HG02885 (cell line): ENCODE measurements at regions not wholly inside any gene's neighbourhood (a gene's known extent, or its start where the extent isn't known, plus 50 kb on each side); places are given as distances from the start of the nearest gene placed in this dataset.

ENCODE experiments used
- ATAC-seq: cut with Tn5 transposase; IDR thresholded peaks from one replicate; pipeline ENCODE4 v1.9.1; 2021; ENCODE audit warnings: mild to moderate bottlenecking; ENCODE audit not compliant: unreplicated experiment, poor library complexity

GRCh38 chr14:85248881-85249635 is 280.9 kb upstream of the FLRT2 start:
- no peak for ATAC-seq

- no peak for ATAC-seq
Observed at GRCh38 chr14:85250414-85251189, 279.3 kb upstream of the FLRT2 start.

DNA sequence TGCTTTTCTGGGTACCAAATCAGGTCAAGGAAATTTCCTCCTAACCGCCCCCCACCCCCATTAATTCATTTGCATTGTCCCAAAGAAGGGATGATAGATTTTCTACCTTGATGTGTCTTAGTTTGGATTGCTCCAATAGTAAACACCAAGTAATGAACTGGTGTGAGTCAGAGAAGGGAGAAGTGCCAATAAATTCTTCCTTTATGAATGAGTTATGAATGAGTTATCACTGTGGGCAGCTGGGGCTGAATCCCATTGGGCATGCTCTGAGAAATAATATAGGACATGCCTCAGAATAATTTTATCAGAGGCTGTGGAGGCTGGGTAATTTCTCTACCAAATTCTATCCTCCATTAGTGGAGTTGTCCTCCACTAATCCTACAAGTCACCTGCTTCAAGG is 277.9 kb upstream of the FLRT2 start:
- no peak for ATAC-seq

GRCh38 chr14:85254711-85255110 is 275.2 kb upstream of the FLRT2 start:
- ATAC-seq: no peak

DNA sequence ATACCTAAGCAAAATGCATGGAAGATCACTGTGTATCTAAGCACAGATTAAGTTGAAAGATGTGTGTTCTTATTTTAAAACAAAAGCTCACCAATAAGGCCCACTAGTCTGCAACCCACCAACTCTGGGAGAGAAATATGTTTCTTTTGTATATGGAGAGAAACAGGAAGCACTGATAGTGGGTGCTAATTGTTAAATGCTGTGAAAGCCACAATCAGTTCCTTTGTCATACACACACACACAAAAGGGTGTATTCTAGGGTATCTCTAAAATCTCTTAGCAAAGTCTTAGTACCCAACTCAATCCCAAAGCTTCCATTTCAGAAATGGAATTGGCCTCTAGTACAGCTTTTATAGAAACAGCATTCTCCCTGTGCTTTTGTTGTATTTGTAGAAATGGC is 272.7 kb upstream of the FLRT2 start:
- ATAC-seq: no peak

DNA sequence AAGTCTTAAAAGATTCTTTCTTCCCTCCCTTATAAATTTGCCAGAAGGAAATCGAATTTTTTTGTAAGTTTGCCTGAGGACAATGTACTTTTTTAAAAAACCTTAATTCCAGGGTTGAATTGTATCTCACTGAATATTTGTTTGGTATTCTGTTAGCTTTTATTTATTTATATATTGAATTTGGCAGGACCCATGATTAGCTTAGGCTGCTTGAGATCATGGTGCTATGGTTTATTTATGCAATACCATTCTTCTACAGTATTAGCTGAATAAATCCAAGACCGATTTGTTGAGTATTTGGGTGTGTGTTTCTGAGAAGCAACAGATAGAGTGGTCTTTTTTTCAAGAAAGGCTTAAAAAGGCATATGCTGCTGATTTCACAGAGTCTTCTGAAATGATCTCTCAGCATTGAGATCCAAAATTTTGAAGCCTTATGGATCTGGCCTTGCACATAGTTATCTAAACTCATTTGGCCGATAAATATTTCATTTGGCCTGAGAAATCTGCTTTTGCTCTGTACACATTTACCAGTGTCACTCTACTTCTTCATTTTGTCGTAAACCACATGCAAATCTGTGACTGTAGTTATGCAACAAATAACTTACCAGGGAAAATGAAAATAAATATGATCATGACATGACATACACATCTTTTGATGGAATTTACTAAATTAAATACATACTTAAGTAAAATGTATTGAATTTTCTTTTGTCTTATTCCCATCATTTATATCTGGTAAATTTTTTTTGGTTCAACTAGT is 265.8 kb upstream of the FLRT2 start:
- no peak for ATAC-seq

DNA sequence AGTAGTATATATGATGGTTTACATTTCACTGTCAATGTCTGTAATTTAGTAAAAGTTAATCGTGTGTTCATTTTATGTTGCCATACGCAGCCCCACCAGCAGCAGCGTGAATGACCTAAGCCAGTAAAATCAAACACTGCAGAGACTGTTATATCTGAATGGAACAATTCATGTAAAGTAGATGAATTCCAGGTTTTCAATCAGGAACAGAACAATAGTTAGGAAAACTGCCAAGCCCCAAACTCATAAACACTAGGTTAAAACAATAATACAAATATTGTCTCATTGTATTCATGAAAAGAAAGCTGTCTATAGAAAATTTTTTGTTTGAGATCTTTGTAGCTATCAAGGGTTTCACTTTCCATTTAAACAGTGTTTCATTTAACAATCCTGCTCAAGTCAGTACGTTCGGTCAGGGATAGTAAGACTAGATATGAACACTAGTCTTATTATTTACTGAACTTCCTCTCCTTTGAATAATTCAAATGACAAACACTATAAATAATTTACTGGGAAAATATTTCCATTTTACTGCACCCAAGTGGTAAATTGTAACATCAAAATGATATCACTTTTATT is 256.8 kb upstream of the FLRT2 start:
- ATAC-seq: no peak

DNA sequence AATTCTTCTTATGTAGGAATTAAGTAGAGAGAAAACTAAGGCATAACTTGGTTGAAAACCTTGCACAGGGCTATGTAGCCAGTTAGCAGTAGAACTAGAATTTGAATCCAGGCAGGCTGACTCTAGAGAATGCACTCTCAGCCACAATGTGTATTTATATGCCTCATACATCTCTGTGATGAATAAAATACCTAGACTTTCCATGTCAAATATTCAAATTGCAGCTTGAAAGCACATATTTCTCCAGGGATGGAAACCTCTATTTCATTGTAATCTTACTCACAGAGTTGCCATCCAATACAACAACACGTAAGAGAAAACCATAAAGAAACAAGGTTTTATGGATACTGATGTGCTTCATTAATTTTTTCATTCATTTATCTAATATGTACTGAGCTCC is 256.0 kb upstream of the FLRT2 start:
- no peak for ATAC-seq

DNA sequence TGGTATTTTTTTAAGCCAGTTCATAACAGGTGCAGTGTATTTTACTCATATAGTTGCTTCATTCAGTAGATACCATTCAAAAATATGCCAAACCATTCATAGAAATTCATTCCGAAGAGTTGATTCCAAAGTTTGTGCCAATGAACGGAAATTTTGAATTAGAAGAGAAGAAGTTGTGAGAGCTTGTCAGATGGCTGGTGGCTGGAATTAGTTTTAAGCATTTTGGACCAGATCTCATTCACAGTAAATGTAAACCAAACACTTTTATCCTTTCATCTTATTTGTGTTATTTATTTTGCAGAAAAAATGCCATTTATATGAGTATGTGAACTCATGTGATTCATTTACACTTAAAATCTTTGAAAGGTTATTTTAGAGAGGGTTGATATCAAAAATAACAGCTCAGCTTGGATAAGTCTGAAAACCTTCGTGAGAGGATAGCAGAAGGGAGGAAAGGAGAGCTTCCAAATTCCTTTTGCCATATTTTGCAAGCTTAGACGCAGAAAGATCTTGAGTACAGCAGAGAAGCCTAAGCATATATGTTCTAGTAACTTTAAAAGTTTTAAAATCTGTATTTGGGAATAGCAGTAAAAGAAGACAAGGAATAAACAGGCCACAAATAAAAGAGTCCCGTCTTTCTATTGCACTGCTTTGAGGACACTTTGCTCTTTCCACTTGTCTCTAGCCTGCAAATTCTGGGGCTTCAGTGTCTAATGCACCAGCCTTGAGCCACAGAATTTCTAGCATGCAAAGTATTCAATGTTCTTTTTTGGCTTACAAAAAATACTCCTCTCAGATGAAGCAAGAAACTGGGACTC is 253.6 kb upstream of the FLRT2 start:
- no peak for ATAC-seq

- ATAC-seq: no peak
Observed at GRCh38 chr14:85276979-85277228, 253.0 kb upstream of the FLRT2 start.

DNA sequence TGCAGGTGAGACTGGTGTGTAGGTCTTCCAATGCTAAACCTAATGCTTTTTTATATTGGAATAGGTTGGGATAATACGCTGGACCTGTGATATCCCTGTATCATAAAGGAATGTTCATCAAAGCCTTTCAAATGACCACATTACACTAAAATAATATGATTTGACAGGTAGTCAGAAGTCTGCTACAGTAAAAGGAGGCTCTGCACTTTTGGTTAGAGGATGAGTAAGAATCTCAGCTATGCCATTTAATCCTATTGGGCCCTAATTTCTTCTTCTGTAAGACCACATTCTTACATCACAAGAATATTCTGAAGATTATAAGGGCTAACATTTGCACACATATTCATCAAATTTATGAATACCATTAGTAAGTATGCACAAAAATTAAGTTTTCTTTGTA is 250.5 kb upstream of the FLRT2 start:
- no peak for ATAC-seq

DNA sequence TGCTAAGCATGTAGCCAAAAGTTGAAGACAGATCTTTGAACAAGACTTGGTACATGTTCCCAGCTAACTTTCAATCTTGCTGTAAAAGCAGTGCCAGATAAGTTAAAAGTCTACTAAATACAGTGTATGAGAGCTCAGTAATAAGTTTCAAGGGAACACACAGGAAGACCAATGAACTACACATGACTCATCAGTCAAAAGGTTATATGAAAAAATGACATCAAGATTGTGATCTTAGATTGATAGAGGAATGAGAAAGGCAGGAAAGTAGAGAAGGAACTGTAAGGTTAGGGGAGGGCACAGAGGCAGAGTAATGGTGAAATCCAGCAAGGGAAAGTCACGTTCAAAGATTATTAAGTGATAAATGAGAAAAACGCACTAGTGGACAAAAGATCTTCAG is 249.9 kb upstream of the FLRT2 start:
- no peak for ATAC-seq

GRCh38 chr14:85281921-85282320 is 248.0 kb upstream of the FLRT2 start:
- no peak for ATAC-seq

DNA sequence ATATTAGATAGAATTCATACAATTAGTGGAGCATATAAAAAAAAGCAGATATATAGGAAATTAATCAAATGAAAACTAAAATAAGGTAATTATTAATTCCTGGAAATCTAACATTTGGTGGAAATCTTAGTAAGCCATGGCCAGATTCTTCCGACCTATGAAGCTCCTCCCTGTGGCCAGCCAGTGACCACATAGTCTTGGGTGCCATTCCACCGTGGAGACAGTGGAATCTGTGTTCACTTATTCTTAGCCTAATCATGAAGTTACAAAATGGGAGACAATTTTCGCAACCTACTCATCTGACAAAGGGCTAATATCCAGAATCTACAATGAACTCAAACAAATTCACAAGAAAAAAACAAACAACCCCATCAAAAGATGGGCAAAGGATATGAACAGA is 241.9 kb upstream of the FLRT2 start:
- ATAC-seq: no peak

- no peak for ATAC-seq
Observed at GRCh38 chr14:85291731-85292130, 238.2 kb upstream of the FLRT2 start.

GRCh38 chr14:85293612-85294234 is 236.2 kb upstream of the FLRT2 start:
- ATAC-seq: no peak

- no peak for ATAC-seq
Observed at GRCh38 chr14:85295318-85295717, 234.6 kb upstream of the FLRT2 start.

- no peak for ATAC-seq
Observed at GRCh38 chr14:85296456-85297210, 233.3 kb upstream of the FLRT2 start.

DNA sequence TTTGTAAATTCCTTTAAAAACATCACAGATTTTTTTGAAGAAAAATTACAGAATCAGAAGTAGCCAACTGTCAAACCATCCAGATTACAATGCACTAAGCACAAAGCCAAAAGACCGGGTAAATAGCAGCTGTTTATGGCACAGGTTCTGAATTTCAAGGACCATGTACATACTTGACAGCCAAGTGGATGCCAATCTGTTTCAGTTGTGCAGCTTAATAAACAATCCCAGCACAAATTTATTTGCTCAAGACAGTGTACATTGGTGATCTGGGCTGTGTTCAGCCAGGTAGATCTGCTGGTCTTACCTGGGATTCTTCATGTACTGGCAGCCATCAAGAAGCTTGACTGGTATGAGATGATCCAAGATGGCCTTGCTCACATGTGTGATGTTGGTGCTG is 229.8 kb upstream of the FLRT2 start:
- ATAC-seq: no peak
